ENCODE measurements at regions not wholly inside any gene's neighbourhood (a gene's known extent, or its start where the extent isn't known, plus 50 kb on each side); places are given as distances from the start of the nearest gene placed in this dataset.

GRCh38 chr17:77473615-77474226, 333.0 kb downstream of the SEC14L1 start:
- H3K4me1 ChIP-seq (ENCODE audit: insufficient read depth, low read length) = peaks cover 58% of the 10 kb centered on the region
- ATAC-seq = no peak
- ChIA-PET CTCF (ENCODE audit: low intra/inter-chr PET ratio, low total read pairs) (no interaction called here), POLR2A (interaction anchor here (1.2 to 2.6 kb wide), 3 partner anchors 14 to 23 kb away, joined by 5 to 19 read pairs (median 6); no protein-coding TSS in a partner anchor)
- BruUV-seq (replicated peaks) = no TSS peak
- FAIRE-seq = peak; percentile 36
- no peak for DNase-seq (ENCODE audit: low spot score)
- peaks cover 100% of the 10 kb centered on the region for H3K79me2 ChIP-seq (ENCODE audit: insufficient read depth, low read length)
- H3K36me3 ChIP-seq (replicated peaks in 1 of 2; ENCODE audit: control insufficient read depth in 1 of 2, insufficient read depth in 2 of 2, low read length in 2 of 2) = peaks cover 43 to 77% of the 10 kb centered on the region in 2 experiments
- no peak overlapping the region for H3K27ac ChIP-seq (ENCODE audit: extremely low read length, insufficient read depth, low read length)
- in situ Hi-C loops (cut with HindIII; ENCODE audit: extremely low pct_ligation_motif_present, low pct_unique_long_range_greater_than_20kb) (no loop called here), intact Hi-C loops (cut with micrococcal nuclease; ENCODE audit: unreplicated experiment) (loop anchor here (5.0 kb wide), 1 partner anchor 41 kb away; no protein-coding TSS in a partner anchor)
- H3K4me2 ChIP-seq (ENCODE audit: low read depth, low read length) = no peak overlapping the region
- no peak for TF ChIP-seq ZNF20 (CRISPR knock-in tag; IDR thresholded peaks at IDR 0.05)
- TF ChIP-seq ZFY (CRISPR knock-in tag; IDR thresholded peaks at IDR 0.05) = 0 out of 2 replicates have a peak, but pooled peaks have one; percentile 6
- TF ChIP-seq ZNF121 (CRISPR knock-in tag; IDR thresholded peaks at IDR 0.05) = 0 out of 2 replicates have a peak, but pooled peaks have one; percentile 12
- H3K27me3 ChIP-seq (ENCODE audit: control insufficient read depth in 1 of 2, insufficient read depth in 2 of 2, low read length in 2 of 2) = no peaks in the 10 kb centered on the region
- no peak overlapping the region for H3K9ac ChIP-seq (ENCODE audit: insufficient read depth, low read depth, low read length)
- H3K9me3 ChIP-seq (ENCODE audit: low read length) = no peaks in the 10 kb centered on the region
- no peak overlapping the region for H2AFZ ChIP-seq (ENCODE audit: low read length)
- no peak overlapping the region for H3K4me3 ChIP-seq (replicated peaks in 1 of 3; ENCODE audit: insufficient read depth in 1 of 3, low read depth in 2 of 3, low read length in 3 of 3)
- peaks cover 96% of the 10 kb centered on the region for H4K20me1 ChIP-seq (ENCODE audit: insufficient read depth, low read length)
- WGBS (ENCODE audit: low lambda C conversion rate) = 94% methylated on average over 6 of the region's 6 CpGs

- no peak overlapping the region for H3K9ac ChIP-seq (ENCODE audit: insufficient read depth, low read depth, low read length)
- WGBS (ENCODE audit: low lambda C conversion rate) = 97% methylated on average over 9 of the region's 12 CpGs
- peak; percentile 31; the same call in 1 of the 2 replicates for TF ChIP-seq POLR2G (IDR thresholded peaks at IDR 0.05; ENCODE audit: low read depth, low read length)
- no peak for TF ChIP-seq ZNF891 (CRISPR knock-in tag; IDR thresholded peaks at IDR 0.05)
- no peak for TF ChIP-seq ZBTB4 (CRISPR knock-in tag; IDR thresholded peaks at IDR 0.05; ENCODE audit: borderline replicate concordance)
- peak; percentile 69; the same call in 1 of the 2 replicates for TF ChIP-seq ZMYM3 (CRISPR knock-in tag; IDR thresholded peaks at IDR 0.05)
- no peak for TF ChIP-seq ZBTB39 (CRISPR knock-in tag; IDR thresholded peaks at IDR 0.05)
- TF ChIP-seq RBM22 (optimal IDR thresholded peaks at IDR 0.05; ENCODE audit: low read length) = peak; percentile 36
- no peak for TF ChIP-seq ZBTB21 (CRISPR knock-in tag; IDR thresholded peaks at IDR 0.05)
- TF ChIP-seq ZNF720 (CRISPR knock-in tag; IDR thresholded peaks at IDR 0.05) = no peak
- peak; percentile 62 for TF ChIP-seq AGO2 (optimal IDR thresholded peaks at IDR 0.05; ENCODE audit: low read depth, low read length)
These were observed 333.7 kb downstream of the SEC14L1 start for GRCh38 chr17:77474292-77474988.

More at GRCh38 chr17:77474292-77474988, 333.7 kb downstream of the SEC14L1 start:
- ChIA-PET CTCF (ENCODE audit: low intra/inter-chr PET ratio, low total read pairs) (no interaction called here), POLR2A (interaction anchor here (1.2 to 1.5 kb wide), 2 partner anchors 14 to 24 kb away, joined by 5 to 6 read pairs; no protein-coding TSS in a partner anchor)
- in situ Hi-C loops (cut with HindIII; ENCODE audit: extremely low pct_ligation_motif_present, low pct_unique_long_range_greater_than_20kb) (no loop called here), intact Hi-C loops (cut with micrococcal nuclease; ENCODE audit: unreplicated experiment) (loop anchor here (5.0 kb wide), 1 partner anchor 42 kb away; no protein-coding TSS in a partner anchor)
- Histone ChIP-seq H4K20me1 (ENCODE audit: insufficient read depth, low read length) (peaks cover 96% of the 10 kb centered on the region), H3K79me2 (ENCODE audit: insufficient read depth, low read length) (peaks cover 100% of the 10 kb centered on the region), H2AFZ (ENCODE audit: low read length) (no peak overlapping the region), H3K4me3 (replicated peaks in 1 of 3; ENCODE audit: insufficient read depth in 1 of 3, low read depth in 2 of 3, low read length in 3 of 3) (no peak overlapping the region), H3K27ac (ENCODE audit: extremely low read length, insufficient read depth, low read length) (no peak overlapping the region), H3K9me3 (ENCODE audit: low read length) (no peaks in the 10 kb centered on the region), H3K4me2 (ENCODE audit: low read depth, low read length) (no peak overlapping the region), H3K36me3 (replicated peaks in 1 of 2; ENCODE audit: control insufficient read depth in 1 of 2, insufficient read depth in 2 of 2, low read length in 2 of 2) (peaks cover 37 to 72% of the 10 kb centered on the region in 2 experiments), H3K4me1 (ENCODE audit: insufficient read depth, low read length) (peaks cover 58% of the 10 kb centered on the region), H3K27me3 (ENCODE audit: control insufficient read depth in 1 of 2, insufficient read depth in 2 of 2, low read length in 2 of 2) (no peaks in the 10 kb centered on the region)
- ATAC-seq = no peak
- BruUV-seq (replicated peaks) = no TSS peak
- DNase-seq (ENCODE audit: low spot score) = no peak
- FAIRE-seq = no peak

All from HepG2 (cell line).